NCI-H1694 (cell line): ENCODE measurements at regions not wholly inside any gene's neighbourhood (a gene's known extent, or its start where the extent isn't known, plus 50 kb on each side); places are given as distances from the start of the nearest gene placed in this dataset.
"Not testable (repeated sequence)": the region's sequence is repeated elsewhere in the genome, so short reads cannot be mapped to it uniquely, and the experiment has no call there.

Experiments used
- DNase-seq: peaks from one replicate; lab custom pipeline; 2025; lab: John Stamatoyannopoulos, UW

- no peak for DNase-seq
Measured at GRCh38 chr20:22529150-22530019, 55.0 kb downstream of the FOXA2 start.

GRCh38 chr20:22526512-22527012 lies 57.8 kb downstream of the FOXA2 start:
- DNase-seq: no peak

GRCh38 chr20:22525821-22526220 lies 58.6 kb downstream of the FOXA2 start:
- no peak for DNase-seq

- DNase-seq: no peak
Measured at GRCh38 chr20:22525069-22525820, 59.1 kb downstream of the FOXA2 start.

- no peak for DNase-seq
Measured at GRCh38 chr20:22524393-22525015, 59.9 kb downstream of the FOXA2 start.

GRCh38 chr20:22523499-22524392 lies 60.6 kb downstream of the FOXA2 start:
- DNase-seq: no peak

- DNase-seq: no peak
Measured at GRCh38 chr20:22523128-22523498, 61.3 kb downstream of the FOXA2 start.

- DNase-seq: no peak
Measured at GRCh38 chr20:22522701-22523100, 61.7 kb downstream of the FOXA2 start.

- not testable (repeated sequence) for DNase-seq
Measured at GRCh38 chr20:22521940-22522339, 62.4 kb downstream of the FOXA2 start.

GRCh38 chr20:22520381-22520780 lies 64.0 kb downstream of the FOXA2 start:
- DNase-seq: no peak

- no peak for DNase-seq
Measured at GRCh38 chr20:22515264-22515663, 69.1 kb downstream of the FOXA2 start.

GRCh38 chr20:22513574-22513973 lies 70.8 kb downstream of the FOXA2 start:
- DNase-seq: no peak

GRCh38 chr20:22512911-22513489 lies 71.4 kb downstream of the FOXA2 start:
- no peak for DNase-seq

- DNase-seq: no peak
Measured at GRCh38 chr20:22511943-22512910, 72.1 kb downstream of the FOXA2 start.

GRCh38 chr20:22509843-22510147 lies 74.6 kb downstream of the FOXA2 start:
- DNase-seq: no peak

GRCh38 chr20:22509090-22509842 lies 75.1 kb downstream of the FOXA2 start:
- no peak for DNase-seq

GRCh38 chr20:22508426-22508825 lies 75.9 kb downstream of the FOXA2 start:
- DNase-seq: no peak

- DNase-seq: no peak
Measured at GRCh38 chr20:22507240-22507961, 77.0 kb downstream of the FOXA2 start.

GRCh38 chr20:22506827-22507226 lies 77.5 kb downstream of the FOXA2 start:
- no peak for DNase-seq
